Neuronal stem cell (in vitro differentiated cells): ENCODE measurements at regions not wholly inside any gene's neighbourhood (a gene's known extent, or its start where the extent isn't known, plus 50 kb on each side); places are given as distances from the start of the nearest gene placed in this dataset.

ENCODE experiments used
- DNase-seq: peaks from one replicate; pipeline ENCODE4 v3.0.0-alpha.2; 2013; ENCODE audit warnings: low spot score
- H2AFZ ChIP-seq: one replicate; pipeline ENCODE4 v1.6.1; 2013; ENCODE audit warnings: mild to moderate bottlenecking, low read length, inconsistent platforms
- H2AK5ac ChIP-seq: 2 replicates; pipeline ENCODE4 v1.6.1; 2013; ENCODE audit warnings: low read depth, mild to moderate bottlenecking, inconsistent platforms, low read length, moderate library complexity, mixed read lengths
- H2BK120ac ChIP-seq: 2 replicates; pipeline ENCODE4 v1.6.1; 2013; ENCODE audit warnings: low read depth, mild to moderate bottlenecking, inconsistent platforms, low read length, moderate library complexity, mixed read lengths
- H2BK12ac ChIP-seq: one replicate; pipeline ENCODE4 v1.6.1; 2013; ENCODE audit warnings: low read length, inconsistent platforms
- H2BK15ac ChIP-seq: 2 replicates; pipeline ENCODE4 v1.6.1; 2013; ENCODE audit warnings: mild to moderate bottlenecking, low read length, inconsistent platforms, mixed read lengths
- H2BK5ac ChIP-seq: one replicate; pipeline ENCODE4 v1.6.1; 2013; ENCODE audit warnings: inconsistent platforms, mild to moderate bottlenecking, low read length, moderate library complexity
- H3K14ac ChIP-seq: one replicate; pipeline ENCODE4 v1.6.1; 2013; ENCODE audit warnings: low read length, inconsistent platforms
- H3K18ac ChIP-seq: 2 replicates; pipeline ENCODE4 v1.6.1; 2013; ENCODE audit warnings: low read length, inconsistent platforms
- H3K23ac ChIP-seq: 2 replicates; pipeline ENCODE4 v1.6.1; 2013; ENCODE audit warnings: low read depth, mild to moderate bottlenecking, mixed read lengths, low read length, inconsistent platforms; ENCODE audit not compliant: poor library complexity
- H3K27ac ChIP-seq: replicated peaks from 3 replicates; pipeline ENCODE4 v1.5.1; 2013; ENCODE audit warnings: low read length, inconsistent platforms
- H3K27me3 ChIP-seq, 3 experiments: 2 replicates each; pipeline ENCODE4 v1.6.1; 2013; ENCODE audit warnings: low read length in 3 of 3, mild to moderate bottlenecking in 2 of 3, inconsistent platforms in 1 of 3, low read depth in 1 of 3, mixed read lengths in 1 of 3, moderate library complexity in 1 of 3; ENCODE audit not compliant: control insufficient read depth in 3 of 3, insufficient read depth in 3 of 3
- H3K36me3 ChIP-seq, 2 donors: replicated peaks in 1 of 2; 2 replicates each; pipeline ENCODE4 v1.6.1; 2013; ENCODE audit warnings: low read length in 2 of 2; ENCODE audit not compliant: control insufficient read depth in 2 of 2, insufficient read depth in 2 of 2
- H3K4ac ChIP-seq: 2 replicates; pipeline ENCODE4 v1.6.1; 2013; ENCODE audit warnings: inconsistent platforms, mild to moderate bottlenecking, low read length, moderate library complexity
- H3K4me1 ChIP-seq, 2 donors: 1 replicate in 1 of 2; 2 replicates in 1 of 2; pipeline ENCODE4 v1.6.1; 2013; ENCODE audit warnings: low read length in 2 of 2, low read depth in 1 of 2; ENCODE audit not compliant: control insufficient read depth in 2 of 2, insufficient read depth in 1 of 2
- H3K4me2 ChIP-seq: one replicate; pipeline ENCODE4 v1.6.1; 2013; ENCODE audit warnings: mild to moderate bottlenecking, low read length, inconsistent platforms; ENCODE audit not compliant: insufficient read depth, poor library complexity, severe bottlenecking
- H3K4me3 ChIP-seq, 2 donors: 2 replicates each; pipeline ENCODE4 v1.5.1; 2013; ENCODE audit warnings: low read length in 2 of 2, mild to moderate bottlenecking in 2 of 2, inconsistent platforms in 1 of 2, moderate library complexity in 1 of 2
- H3K79me1 ChIP-seq: one replicate; pipeline ENCODE4 v1.6.1; 2013; ENCODE audit warnings: low read depth, mild to moderate bottlenecking, inconsistent platforms, low read length, moderate library complexity
- H3K9ac ChIP-seq: one replicate; pipeline ENCODE4 v1.6.1; 2013; ENCODE audit warnings: mild to moderate bottlenecking, low read depth, low read length, inconsistent platforms; ENCODE audit not compliant: poor library complexity
- H3K9me3 ChIP-seq, 2 donors: replicated peaks in 1 of 2; 2 replicates each; pipeline versions ENCODE3 to v1.6.1; 2013; ENCODE audit warnings: low read length in 2 of 2, mild to moderate bottlenecking in 2 of 2, inconsistent platforms in 1 of 2, low read depth in 1 of 2, mixed read lengths in 1 of 2, moderate library complexity in 1 of 2; ENCODE audit not compliant: control insufficient read depth in 2 of 2, insufficient read depth in 1 of 2
- H4K8ac ChIP-seq: one replicate; pipeline ENCODE4 v1.6.1; 2013; ENCODE audit warnings: low read depth, mild to moderate bottlenecking, inconsistent platforms, low read length, moderate library complexity
- H4K91ac ChIP-seq: one replicate; pipeline ENCODE4 v1.6.1; 2013; ENCODE audit warnings: low read length, low read depth, mild to moderate bottlenecking, inconsistent platforms; ENCODE audit not compliant: poor library complexity
- WGBS, 2 donors: extraction: QIAGEN DNeasy Blood & Tissue Kit; methylation state at CpG; one replicate each; pipeline ENCODE4 v1.1.7; 2013; ENCODE audit warnings: missing lambda C conversion rate in 2 of 2, mixed read lengths in 1 of 2; ENCODE audit not compliant: insufficient read length in 2 of 2, insufficient replicate concordance in 1 of 2; ENCODE audit errors: extremely low coverage in 2 of 2; 5-methylcytosine and 5-hydroxymethylcytosine counted together

- Histone ChIP-seq H3K27ac (no peak overlapping the region), H3K27me3 (no peaks in the 10 kb centered on the region), H3K4me1 (no peaks in the 10 kb centered on the region), H4K91ac (no peak overlapping the region), H2AK5ac (no peak overlapping the region), H4K8ac (no peak overlapping the region), H2BK120ac (no peak overlapping the region), H3K18ac (no peak overlapping the region), H2BK15ac (no peak overlapping the region), H3K9me3 (no peaks in the 10 kb centered on the region), H3K14ac (no peak overlapping the region), H3K4ac (no peak overlapping the region), H2BK12ac (no peak overlapping the region), H2AFZ (no peak overlapping the region), H3K79me1 (no peaks in the 10 kb centered on the region), H2BK5ac (no peak overlapping the region), H3K4me2 (no peak overlapping the region), H3K4me3 (no peak overlapping the region), H3K23ac (no peak overlapping the region), H3K9ac (no peak overlapping the region), H3K36me3 (no peaks in the 10 kb centered on the region)
- no CpG with 5 or more reads among the region's 1 CpG for WGBS, 2 donors
- DNase-seq = no peak
These were observed 1209.3 kb upstream of the CDH6 start for GRCh38 chr5:29984156-29984540.

GRCh38 chr5:29983528-29984155 is 1209.8 kb upstream of the CDH6 start:
- Histone ChIP-seq H4K91ac (no peak overlapping the region), H3K4me1 (no peaks in the 10 kb centered on the region), H4K8ac (no peak overlapping the region), H3K79me1 (no peaks in the 10 kb centered on the region), H2AK5ac (no peak overlapping the region), H3K14ac (no peak overlapping the region), H3K4ac (no peak overlapping the region), H3K27me3 (no peaks in the 10 kb centered on the region), H3K27ac (no peak overlapping the region), H3K18ac (no peak overlapping the region), H3K4me2 (no peak overlapping the region), H3K9ac (no peak overlapping the region), H2BK15ac (no peak overlapping the region), H2BK120ac (no peak overlapping the region), H3K36me3 (no peaks in the 10 kb centered on the region), H2BK12ac (no peak overlapping the region), H3K4me3 (no peak overlapping the region), H3K23ac (no peak overlapping the region), H2AFZ (no peak overlapping the region), H3K9me3 (no peaks in the 10 kb centered on the region), H2BK5ac (no peak overlapping the region)
- no peak for DNase-seq

- Histone ChIP-seq H3K9me3 (no peaks in the 10 kb centered on the region), H3K27me3 (no peaks in the 10 kb centered on the region), H2BK15ac (no peak overlapping the region), H3K23ac (no peak overlapping the region), H3K4ac (no peak overlapping the region), H3K4me1 (no peaks in the 10 kb centered on the region), H3K36me3 (no peaks in the 10 kb centered on the region), H3K27ac (no peak overlapping the region), H2BK12ac (no peak overlapping the region), H3K79me1 (no peaks in the 10 kb centered on the region), H3K14ac (no peak overlapping the region), H4K8ac (no peak overlapping the region), H3K18ac (no peak overlapping the region), H2BK120ac (no peak overlapping the region), H4K91ac (no peak overlapping the region), H2AK5ac (no peak overlapping the region), H3K9ac (no peak overlapping the region), H2AFZ (no peak overlapping the region), H3K4me3 (no peak overlapping the region), H3K4me2 (no peak overlapping the region), H2BK5ac (no peak overlapping the region)
- no CpG with 5 or more reads among the region's 1 CpG for WGBS, 2 donors
- no peak for DNase-seq
These were observed 1211.0 kb upstream of the CDH6 start for GRCh38 chr5:29982457-29982856.

- H2BK15ac ChIP-seq = no peak overlapping the region
- H3K36me3 ChIP-seq = no peaks in the 10 kb centered on the region
- no peaks in the 10 kb centered on the region for H3K9me3 ChIP-seq
- no peak overlapping the region for H4K91ac ChIP-seq
- H3K4me3 ChIP-seq = no peak overlapping the region
- no peak overlapping the region for H3K18ac ChIP-seq
- no peak overlapping the region for H2AFZ ChIP-seq
- no peak overlapping the region for H4K8ac ChIP-seq
- no peak overlapping the region for H3K4me2 ChIP-seq
- WGBS, 2 donors = no CpG with 5 or more reads among the region's 3 CpGs
- no peak overlapping the region for H2BK120ac ChIP-seq
- no peak overlapping the region for H3K27ac ChIP-seq
- no peak overlapping the region for H3K9ac ChIP-seq
- no peak overlapping the region for H2AK5ac ChIP-seq
- no peak overlapping the region for H2BK5ac ChIP-seq
- no peak overlapping the region for H3K4ac ChIP-seq
- no peaks in the 10 kb centered on the region for H3K4me1 ChIP-seq
- H3K23ac ChIP-seq = no peak overlapping the region
- DNase-seq = no peak
- H2BK12ac ChIP-seq = no peak overlapping the region
- no peaks in the 10 kb centered on the region for H3K27me3 ChIP-seq
- no peak overlapping the region for H3K14ac ChIP-seq
- H3K79me1 ChIP-seq = no peaks in the 10 kb centered on the region
These were observed 1220.9 kb upstream of the CDH6 start for GRCh38 chr5:29972597-29972996.
